ENCODE measurements at regions not wholly inside any gene's neighbourhood (a gene's known extent, or its start where the extent isn't known, plus 50 kb on each side); places are given as distances from the start of the nearest gene placed in this dataset.

GRCh38 chr5:5795074-5795771, 372.7 kb downstream of the ICE1 start:
- no peak for DNase-seq (ENCODE audit: low read depth)

GRCh38 chr5:5794118-5794560, 371.7 kb downstream of the ICE1 start:
- no peak for DNase-seq (ENCODE audit: low read depth)

GRCh38 chr5:5793242-5794117, 371.0 kb downstream of the ICE1 start:
- DNase-seq (ENCODE audit: low read depth), result no peak

GRCh38 chr5:5792106-5792505, 369.6 kb downstream of the ICE1 start:
- no peak for DNase-seq (ENCODE audit: low read depth)

- DNase-seq (ENCODE audit: low read depth), result no peak
Measured at GRCh38 chr5:5788793-5789192, 366.3 kb downstream of the ICE1 start.

- DNase-seq (ENCODE audit: low read depth), result no peak
Measured at GRCh38 chr5:5787373-5787772, 364.9 kb downstream of the ICE1 start.

- DNase-seq (ENCODE audit: low read depth), result no peak
Measured at GRCh38 chr5:5784101-5784500, 361.6 kb downstream of the ICE1 start.

- no peak for DNase-seq (ENCODE audit: low read depth)
Measured at GRCh38 chr5:5783021-5783420, 360.5 kb downstream of the ICE1 start.

- DNase-seq (ENCODE audit: low read depth), result no peak
Measured at GRCh38 chr5:5782402-5782801, 359.9 kb downstream of the ICE1 start.

- no peak for DNase-seq (ENCODE audit: low read depth)
Measured at GRCh38 chr5:5781335-5781734, 358.9 kb downstream of the ICE1 start.

- DNase-seq (ENCODE audit: low read depth), result no peak
Measured at GRCh38 chr5:5780253-5780652, 357.8 kb downstream of the ICE1 start.

GRCh38 chr5:5777013-5777412, 354.5 kb downstream of the ICE1 start:
- no peak for DNase-seq (ENCODE audit: low read depth)

GRCh38 chr5:5772202-5772601, 349.7 kb downstream of the ICE1 start:
- DNase-seq (ENCODE audit: low read depth), result no peak

- no peak for DNase-seq (ENCODE audit: low read depth)
Measured at GRCh38 chr5:5770825-5771224, 348.3 kb downstream of the ICE1 start.

GRCh38 chr5:5767286-5767928, 344.9 kb downstream of the ICE1 start:
- no peak for DNase-seq (ENCODE audit: low read depth)

- DNase-seq (ENCODE audit: low read depth), result no peak
Measured at GRCh38 chr5:5765066-5765850, 342.8 kb downstream of the ICE1 start.

- no peak for DNase-seq (ENCODE audit: low read depth)
Measured at GRCh38 chr5:5764246-5764645, 341.8 kb downstream of the ICE1 start.

GRCh38 chr5:5756762-5757161, 334.3 kb downstream of the ICE1 start:
- DNase-seq (ENCODE audit: low read depth), result no peak

- no peak for DNase-seq (ENCODE audit: low read depth)
Measured at GRCh38 chr5:5755888-5756287, 333.4 kb downstream of the ICE1 start.

- no peak for DNase-seq (ENCODE audit: low read depth)
Measured at GRCh38 chr5:5752844-5753243, 330.4 kb downstream of the ICE1 start.

- no peak for DNase-seq (ENCODE audit: low read depth)
Measured at GRCh38 chr5:5751987-5752386, 329.5 kb downstream of the ICE1 start.

GRCh38 chr5:5751498-5751897, 329.0 kb downstream of the ICE1 start:
- no peak for DNase-seq (ENCODE audit: low read depth)

Measured in fibroblast of gingiva (primary cell).